ENCODE measurements at regions not wholly inside any gene's neighbourhood (a gene's known extent, or its start where the extent isn't known, plus 50 kb on each side); places are given as distances from the start of the nearest gene placed in this dataset.

DNA sequence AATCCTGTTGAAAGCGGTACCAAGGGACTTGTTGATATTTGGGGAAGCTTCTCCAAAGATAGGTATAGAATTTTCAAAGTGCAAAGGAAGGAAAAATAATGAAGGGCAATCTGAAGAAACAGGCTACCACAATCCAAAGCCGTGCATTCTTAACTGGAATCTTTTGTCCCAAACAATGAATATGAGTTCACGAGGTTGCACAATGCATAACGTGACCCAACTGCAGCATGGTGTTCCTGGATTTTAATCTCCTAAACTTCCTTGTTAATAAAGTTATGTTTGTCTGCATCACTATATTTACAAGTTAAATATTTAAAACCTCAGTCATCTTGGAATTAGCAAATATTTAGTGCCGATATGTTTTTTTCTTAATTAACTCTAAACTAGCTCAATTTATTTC is 203.7 kb downstream of the WDR11 start:
- H3K27me3 ChIP-seq (replicated peaks in 1 of 2; ENCODE audit: control insufficient read depth in 2 of 2, insufficient read depth in 2 of 2, low read length in 1 of 2): no peaks in the 10 kb centered on the region
- TF ChIP-seq, protein P1, sequence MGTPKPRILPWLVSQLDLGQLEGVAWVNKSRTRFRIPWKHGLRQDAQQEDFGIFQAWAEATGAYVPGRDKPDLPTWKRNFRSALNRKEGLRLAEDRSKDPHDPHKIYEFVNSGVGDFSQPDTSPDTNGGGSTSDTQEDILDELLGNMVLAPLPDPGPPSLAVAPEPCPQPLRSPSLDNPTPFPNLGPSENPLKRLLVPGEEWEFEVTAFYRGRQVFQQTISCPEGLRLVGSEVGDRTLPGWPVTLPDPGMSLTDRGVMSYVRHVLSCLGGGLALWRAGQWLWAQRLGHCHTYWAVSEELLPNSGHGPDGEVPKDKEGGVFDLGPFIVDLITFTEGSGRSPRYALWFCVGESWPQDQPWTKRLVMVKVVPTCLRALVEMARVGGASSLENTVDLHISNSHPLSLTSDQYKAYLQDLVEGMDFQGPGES (IDR thresholded peaks at IDR 0.05): no peak
- TF ChIP-seq, protein P2, sequence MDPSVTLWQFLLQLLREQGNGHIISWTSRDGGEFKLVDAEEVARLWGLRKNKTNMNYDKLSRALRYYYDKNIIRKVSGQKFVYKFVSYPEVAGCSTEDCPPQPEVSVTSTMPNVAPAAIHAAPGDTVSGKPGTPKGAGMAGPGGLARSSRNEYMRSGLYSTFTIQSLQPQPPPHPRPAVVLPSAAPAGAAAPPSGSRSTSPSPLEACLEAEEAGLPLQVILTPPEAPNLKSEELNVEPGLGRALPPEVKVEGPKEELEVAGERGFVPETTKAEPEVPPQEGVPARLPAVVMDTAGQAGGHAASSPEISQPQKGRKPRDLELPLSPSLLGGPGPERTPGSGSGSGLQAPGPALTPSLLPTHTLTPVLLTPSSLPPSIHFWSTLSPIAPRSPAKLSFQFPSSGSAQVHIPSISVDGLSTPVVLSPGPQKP (IDR thresholded peaks at IDR 0.05; ENCODE audit: low read depth, low read length): no peak
- TF ChIP-seq CBX3 (IDR thresholded peaks at IDR 0.05; ENCODE audit: borderline replicate concordance, low read depth): no peak
- TF ChIP-seq, protein P3, sequence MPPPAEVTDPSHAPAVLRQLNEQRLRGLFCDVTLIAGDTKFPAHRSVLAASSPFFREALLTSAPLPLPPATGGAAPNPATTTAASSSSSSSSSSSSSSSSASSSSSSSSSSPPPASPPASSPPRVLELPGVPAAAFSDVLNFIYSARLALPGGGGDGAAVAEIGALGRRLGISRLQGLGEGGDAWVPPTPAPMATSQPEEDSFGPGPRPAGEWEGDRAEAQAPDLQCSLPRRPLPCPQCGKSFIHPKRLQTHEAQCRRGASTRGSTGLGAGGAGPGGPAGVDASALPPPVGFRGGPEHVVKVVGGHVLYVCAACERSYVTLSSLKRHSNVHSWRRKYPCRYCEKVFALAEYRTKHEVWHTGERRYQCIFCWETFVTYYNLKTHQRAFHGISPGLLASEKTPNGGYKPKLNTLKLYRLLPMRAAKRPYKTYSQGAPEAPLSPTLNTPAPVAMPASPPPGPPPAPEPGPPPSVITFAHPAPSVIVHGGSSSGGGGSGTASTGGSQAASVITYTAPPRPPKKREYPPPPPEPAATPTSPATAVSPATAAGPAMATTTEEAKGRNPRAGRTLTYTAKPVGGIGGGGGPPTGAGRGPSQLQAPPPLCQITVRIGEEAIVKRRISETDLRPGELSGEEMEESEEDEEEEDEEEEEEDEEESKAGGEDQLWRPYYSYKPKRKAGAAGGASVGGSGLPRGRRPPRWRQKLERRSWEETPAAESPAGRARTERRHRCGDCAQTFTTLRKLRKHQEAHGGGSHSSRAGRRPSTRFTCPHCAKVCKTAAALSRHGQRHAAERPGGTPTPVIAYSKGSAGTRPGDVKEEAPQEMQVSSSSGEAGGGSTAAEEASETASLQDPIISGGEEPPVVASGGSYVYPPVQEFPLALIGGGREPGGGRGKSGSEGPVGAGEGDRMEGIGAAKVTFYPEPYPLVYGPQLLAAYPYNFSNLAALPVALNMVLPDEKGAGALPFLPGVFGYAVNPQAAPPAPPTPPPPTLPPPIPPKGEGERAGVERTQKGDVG (CRISPR knock-in tag; IDR thresholded peaks at IDR 0.05): no peak
- no peak for TF ChIP-seq POLR2AphosphoS5 (IDR thresholded peaks at IDR 0.05; ENCODE audit: low read length)
- TF ChIP-seq ZZZ3 (IDR thresholded peaks at IDR 0.05; ENCODE audit: control insufficient read depth, insufficient read length, low read depth): no peak
- TF ChIP-seq RB1 (IDR thresholded peaks at IDR 0.05; ENCODE audit: borderline replicate concordance): no peak
- TF ChIP-seq BMI1 (IDR thresholded peaks at IDR 0.05; ENCODE audit: borderline replicate concordance): no peak
- TF ChIP-seq, protein P4, sequence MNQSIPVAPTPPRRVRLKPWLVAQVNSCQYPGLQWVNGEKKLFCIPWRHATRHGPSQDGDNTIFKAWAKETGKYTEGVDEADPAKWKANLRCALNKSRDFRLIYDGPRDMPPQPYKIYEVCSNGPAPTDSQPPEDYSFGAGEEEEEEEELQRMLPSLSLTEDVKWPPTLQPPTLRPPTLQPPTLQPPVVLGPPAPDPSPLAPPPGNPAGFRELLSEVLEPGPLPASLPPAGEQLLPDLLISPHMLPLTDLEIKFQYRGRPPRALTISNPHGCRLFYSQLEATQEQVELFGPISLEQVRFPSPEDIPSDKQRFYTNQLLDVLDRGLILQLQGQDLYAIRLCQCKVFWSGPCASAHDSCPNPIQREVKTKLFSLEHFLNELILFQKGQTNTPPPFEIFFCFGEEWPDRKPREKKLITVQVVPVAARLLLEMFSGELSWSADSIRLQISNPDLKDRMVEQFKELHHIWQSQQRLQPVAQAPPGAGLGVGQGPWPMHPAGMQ (IDR thresholded peaks at IDR 0.05; ENCODE audit: borderline replicate concordance): no peak
- TF ChIP-seq, protein P5, sequence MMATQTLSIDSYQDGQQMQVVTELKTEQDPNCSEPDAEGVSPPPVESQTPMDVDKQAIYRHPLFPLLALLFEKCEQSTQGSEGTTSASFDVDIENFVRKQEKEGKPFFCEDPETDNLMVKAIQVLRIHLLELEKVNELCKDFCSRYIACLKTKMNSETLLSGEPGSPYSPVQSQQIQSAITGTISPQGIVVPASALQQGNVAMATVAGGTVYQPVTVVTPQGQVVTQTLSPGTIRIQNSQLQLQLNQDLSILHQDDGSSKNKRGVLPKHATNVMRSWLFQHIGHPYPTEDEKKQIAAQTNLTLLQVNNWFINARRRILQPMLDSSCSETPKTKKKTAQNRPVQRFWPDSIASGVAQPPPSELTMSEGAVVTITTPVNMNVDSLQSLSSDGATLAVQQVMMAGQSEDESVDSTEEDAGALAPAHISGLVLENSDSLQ (IDR thresholded peaks at IDR 0.05): no peak
- TF ChIP-seq, protein P6, sequence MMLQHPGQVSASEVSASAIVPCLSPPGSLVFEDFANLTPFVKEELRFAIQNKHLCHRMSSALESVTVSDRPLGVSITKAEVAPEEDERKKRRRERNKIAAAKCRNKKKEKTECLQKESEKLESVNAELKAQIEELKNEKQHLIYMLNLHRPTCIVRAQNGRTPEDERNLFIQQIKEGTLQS (IDR thresholded peaks at IDR 0.05; ENCODE audit: borderline replicate concordance, extremely low read depth, low read depth, low read length): no peak
- no peak for TF ChIP-seq IRF4 (IDR thresholded peaks at IDR 0.05; ENCODE audit: low read depth, low read length)
- TF ChIP-seq, protein P7, sequence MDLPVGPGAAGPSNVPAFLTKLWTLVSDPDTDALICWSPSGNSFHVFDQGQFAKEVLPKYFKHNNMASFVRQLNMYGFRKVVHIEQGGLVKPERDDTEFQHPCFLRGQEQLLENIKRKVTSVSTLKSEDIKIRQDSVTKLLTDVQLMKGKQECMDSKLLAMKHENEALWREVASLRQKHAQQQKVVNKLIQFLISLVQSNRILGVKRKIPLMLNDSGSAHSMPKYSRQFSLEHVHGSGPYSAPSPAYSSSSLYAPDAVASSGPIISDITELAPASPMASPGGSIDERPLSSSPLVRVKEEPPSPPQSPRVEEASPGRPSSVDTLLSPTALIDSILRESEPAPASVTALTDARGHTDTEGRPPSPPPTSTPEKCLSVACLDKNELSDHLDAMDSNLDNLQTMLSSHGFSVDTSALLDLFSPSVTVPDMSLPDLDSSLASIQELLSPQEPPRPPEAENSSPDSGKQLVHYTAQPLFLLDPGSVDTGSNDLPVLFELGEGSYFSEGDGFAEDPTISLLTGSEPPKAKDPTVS (IDR thresholded peaks at IDR 0.05; ENCODE audit: low read depth, low read length): no peak
- H3K79me2 ChIP-seq (ENCODE audit: control insufficient read depth, insufficient read depth, low read length): no peaks in the 10 kb centered on the region
- H3K4me1 ChIP-seq (ENCODE audit: control insufficient read depth, insufficient read depth, low read length): no peaks in the 10 kb centered on the region
- in situ Hi-C loops (cut with MboI): no loop called here
- no peak overlapping the region for H3K4me2 ChIP-seq (ENCODE audit: control insufficient read depth, insufficient read depth)
- SMC1A ChIA-PET (ENCODE audit: uncharacterized antibody, unreplicated experiment): no interaction called here
- POLR2A ChIA-PET: no interaction called here
- ATAC-seq (no peak), FAIRE-seq (no peak), DNase-seq (ENCODE audit: low read depth, low spot score) (no peak)
- CTCF ChIA-PET: no interaction called here
- no TSS peak for BruUV-seq (replicated peaks)
- no peaks in the 10 kb centered on the region for H3K36me3 ChIP-seq (ENCODE audit: control insufficient read depth in 2 of 2, insufficient read depth in 2 of 2, low read length in 1 of 2)
- H4K20me1 ChIP-seq (ENCODE audit: control insufficient read depth, insufficient read depth): no peaks in the 10 kb centered on the region
- H3K9ac ChIP-seq (ENCODE audit: control insufficient read depth, insufficient read depth, low read length): no peak overlapping the region
- intact Hi-C loops (cut with micrococcal nuclease; ENCODE audit: unreplicated experiment): no loop called here
- H2AFZ ChIP-seq (ENCODE audit: control insufficient read depth, low read depth, low read length): no peak overlapping the region
- no peak overlapping the region for H3K27ac ChIP-seq (ENCODE audit: control insufficient read depth, insufficient read depth)
- 54% methylated on average over 5 of the region's 5 CpGs for WGBS (ENCODE audit: insufficient coverage, insufficient replicate concordance, low lambda C conversion rate, missing lambda C conversion rate)
- RAD21 ChIA-PET (ENCODE audit: unreplicated experiment): no interaction called here
- no peaks in the 10 kb centered on the region for H3K9me3 ChIP-seq (replicated peaks; ENCODE audit: control insufficient read depth, insufficient read depth, low read length)
- no peak overlapping the region for H3K4me3 ChIP-seq

All from GM12878 (cell line).